Liver (tissue), 3 donors: ENCODE measurements at regions not wholly inside any gene's neighbourhood (a gene's known extent, or its start where the extent isn't known, plus 50 kb on each side); places are given as distances from the start of the nearest gene placed in this dataset.

Experiments used
- RAD21 ChIP-seq, 2 donors: IDR thresholded peaks; 2 replicates each; pipeline ENCODE4 v1.6.1; 2016; ENCODE audit warnings: antibody characterized with exemption in 2 of 2, mild to moderate bottlenecking in 2 of 2
- RXRA ChIP-seq, 2 donors: IDR thresholded peaks; 2 replicates each; pipeline ENCODE4 v1.6.1; 2017 to 2018; ENCODE audit warnings: antibody characterized with exemption in 2 of 2, mild to moderate bottlenecking in 1 of 2
- SP1 ChIP-seq: IDR thresholded peaks from 2 replicates; pipeline ENCODE4 v1.6.1; 2018; ENCODE audit warnings: antibody characterized with exemption, mild to moderate bottlenecking
- YY1 ChIP-seq: IDR thresholded peaks from 2 replicates; pipeline ENCODE4 v1.6.1; 2016; ENCODE audit warnings: antibody characterized with exemption, mild to moderate bottlenecking
- TF ChIP-seq, protein P1 (sequence below): fragments of 150-350 bp; IDR thresholded peaks from 2 replicates; pipeline ENCODE4 v1.5.1; 2017; ENCODE audit warnings: improper control_type of control experiment, low read depth, low read length; ENCODE audit not compliant: missing input control
- TF ChIP-seq, protein P2 (sequence below): IDR thresholded peaks from 2 replicates; pipeline ENCODE4 v1.6.1; 2016; ENCODE audit warnings: antibody characterized with exemption
- donor health status: healthy.
- donor health status: healthy.

- TF ChIP-seq, protein P1, sequence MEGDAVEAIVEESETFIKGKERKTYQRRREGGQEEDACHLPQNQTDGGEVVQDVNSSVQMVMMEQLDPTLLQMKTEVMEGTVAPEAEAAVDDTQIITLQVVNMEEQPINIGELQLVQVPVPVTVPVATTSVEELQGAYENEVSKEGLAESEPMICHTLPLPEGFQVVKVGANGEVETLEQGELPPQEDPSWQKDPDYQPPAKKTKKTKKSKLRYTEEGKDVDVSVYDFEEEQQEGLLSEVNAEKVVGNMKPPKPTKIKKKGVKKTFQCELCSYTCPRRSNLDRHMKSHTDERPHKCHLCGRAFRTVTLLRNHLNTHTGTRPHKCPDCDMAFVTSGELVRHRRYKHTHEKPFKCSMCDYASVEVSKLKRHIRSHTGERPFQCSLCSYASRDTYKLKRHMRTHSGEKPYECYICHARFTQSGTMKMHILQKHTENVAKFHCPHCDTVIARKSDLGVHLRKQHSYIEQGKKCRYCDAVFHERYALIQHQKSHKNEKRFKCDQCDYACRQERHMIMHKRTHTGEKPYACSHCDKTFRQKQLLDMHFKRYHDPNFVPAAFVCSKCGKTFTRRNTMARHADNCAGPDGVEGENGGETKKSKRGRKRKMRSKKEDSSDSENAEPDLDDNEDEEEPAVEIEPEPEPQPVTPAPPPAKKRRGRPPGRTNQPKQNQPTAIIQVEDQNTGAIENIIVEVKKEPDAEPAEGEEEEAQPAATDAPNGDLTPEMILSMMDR, result no peak
- TF ChIP-seq YY1 (no peak), SP1 (no peak), RAD21 (IDR thresholded peaks at IDR 0.05) (no peak), RXRA (IDR thresholded peaks at IDR 0.05) (no peak)
- TF ChIP-seq, protein P2, sequence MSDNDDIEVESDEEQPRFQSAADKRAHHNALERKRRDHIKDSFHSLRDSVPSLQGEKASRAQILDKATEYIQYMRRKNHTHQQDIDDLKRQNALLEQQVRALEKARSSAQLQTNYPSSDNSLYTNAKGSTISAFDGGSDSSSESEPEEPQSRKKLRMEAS, result no peak
Measured at GRCh38 chr9:135273008-135273407, 185.5 kb downstream of the OLFM1 start.
